HCT116 (cell line): ENCODE measurements at regions not wholly inside any gene's neighbourhood (a gene's known extent, or its start where the extent isn't known, plus 50 kb on each side); places are given as distances from the start of the nearest gene placed in this dataset.

Source experiments
- CTCF ChIP-seq, 3 experiments: fragments of 200-600 bp in 1 of 3; sonication (generic) in 1 of 3; IDR thresholded peaks in 2 of 3; conservative IDR thresholded peaks in 1 of 3; 2 replicates each; pipeline ENCODE4 v1.5.1; 2012 to 2017; ENCODE audit warnings: low read depth in 2 of 3, low read length in 2 of 3, antibody characterized with exemption in 1 of 3, borderline replicate concordance in 1 of 3, control low read depth in 1 of 3, mild to moderate bottlenecking in 1 of 3, mixed read lengths in 1 of 3, mixed run types in 1 of 3, moderate library complexity in 1 of 3; ENCODE audit not compliant: insufficient read depth in 1 of 3
- EZH2 ChIP-seq: fragments of 200-600 bp; sonication (generic); IDR thresholded peaks from 2 replicates; pipeline ENCODE4 v1.6.1; 2017; ENCODE audit warnings: antibody characterized with exemption, mixed run types
- FOSL1 ChIP-seq: IDR thresholded peaks from 2 replicates; pipeline ENCODE4 v1.6.1; 2012; ENCODE audit warnings: low read depth
- MAX ChIP-seq: IDR thresholded peaks from 2 replicates; pipeline ENCODE4 v1.6.1; 2012
- POLR2A ChIP-seq: IDR thresholded peaks from 2 replicates; pipeline ENCODE4 v1.7.0; 2011; ENCODE audit warnings: borderline replicate concordance; ENCODE audit not compliant: insufficient read depth, insufficient read length; ENCODE audit errors: extremely low read depth
- POLR2AphosphoS5 ChIP-seq: IDR thresholded peaks from 2 replicates; pipeline ENCODE4 v1.6.1; 2011; ENCODE audit warnings: mild to moderate bottlenecking, low read depth, low read length, moderate library complexity
- REST ChIP-seq: IDR thresholded peaks from 2 replicates; pipeline ENCODE4 v1.6.1; 2012; ENCODE audit warnings: low read depth
- SIN3A ChIP-seq: IDR thresholded peaks from 2 replicates; pipeline ENCODE4 v1.6.1; 2012; ENCODE audit warnings: low read depth
- TCF7L2 ChIP-seq: IDR thresholded peaks from 2 replicates; pipeline ENCODE4 v1.7.0; 2011; ENCODE audit warnings: borderline replicate concordance, inconsistent platforms; ENCODE audit not compliant: insufficient read depth, insufficient read length; ENCODE audit errors: extremely low read depth

- no peak for TF ChIP-seq CTCF (IDR thresholded peaks at IDR 0.05 in 2 of 3, conservative IDR thresholded peaks at IDR 0.05 in 1 of 3; ENCODE audit: borderline replicate concordance in 1 of 3, insufficient read depth in 1 of 3, low read depth in 2 of 3, low read length in 2 of 3)
- no peak for TF ChIP-seq POLR2A
- no peak for TF ChIP-seq SIN3A
- no peak for TF ChIP-seq TCF7L2
- TF ChIP-seq EZH2 = no peak
- TF ChIP-seq REST = no peak
- no peak for TF ChIP-seq POLR2AphosphoS5
- TF ChIP-seq FOSL1 = no peak
- no peak for TF ChIP-seq MAX
Measured at GRCh38 chr4:144820011-144820727, 174.2 kb downstream of the HHIP start.
